ENCODE measurements at regions not wholly inside any gene's neighbourhood (a gene's known extent, or its start where the extent isn't known, plus 50 kb on each side); places are given as distances from the start of the nearest gene placed in this dataset.

DNA sequence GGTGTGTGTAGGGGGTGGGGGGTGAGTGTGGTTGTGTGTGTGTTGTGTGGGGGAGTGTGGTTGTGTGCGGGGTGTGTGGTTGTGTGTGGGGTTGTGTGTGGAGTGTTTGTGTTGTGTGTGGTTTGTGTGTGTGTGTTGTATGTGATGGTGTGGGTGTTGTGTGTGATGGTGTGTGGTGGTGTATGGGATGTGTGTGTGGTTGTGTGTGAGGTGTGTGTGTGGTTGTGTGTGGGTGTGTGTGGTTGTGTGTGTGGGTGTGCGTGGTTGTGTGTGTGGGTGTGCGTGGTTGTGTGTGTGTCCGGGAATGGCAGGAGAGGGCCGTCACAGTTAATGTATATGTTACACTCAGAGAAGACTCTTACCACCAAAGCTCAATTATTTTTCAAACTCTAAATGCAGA lies 79.8 kb downstream of the TBXT start:
- H3K27me3 ChIP-seq (ENCODE audit: insufficient read depth, low read depth, low read length), result no peaks in the 10 kb centered on the region
- no peaks in the 10 kb centered on the region for H4K20me1 ChIP-seq (ENCODE audit: insufficient read depth)
- H2AFZ ChIP-seq (ENCODE audit: low read depth, low read length), result no peak overlapping the region
- no peaks in the 10 kb centered on the region for H3F3A ChIP-seq (ENCODE audit: insufficient read depth, low read length, poor library complexity, severe bottlenecking)
- no peaks in the 10 kb centered on the region for H3K36me3 ChIP-seq (ENCODE audit: insufficient read depth, low read length)
- no peaks in the 10 kb centered on the region for H3K9me3 ChIP-seq (ENCODE audit: low read length)
- no peaks in the 10 kb centered on the region for H3K79me2 ChIP-seq (replicated peaks; ENCODE audit: insufficient read depth, low read length)
- H3K9ac ChIP-seq (ENCODE audit: low read length), result no peak overlapping the region
- H3K27ac ChIP-seq (ENCODE audit: low read length), result no peak overlapping the region
- H3K4me2 ChIP-seq (ENCODE audit: low read length), result no peak overlapping the region
- H3K4me3 ChIP-seq (ENCODE audit: low read length), result no peak overlapping the region
- H3K9me2 ChIP-seq (ENCODE audit: insufficient read depth, low read length), result no peaks in the 10 kb centered on the region
- TF ChIP-seq TAF1 (IDR thresholded peaks at IDR 0.05; ENCODE audit: low read depth) (no peak), EZH2 (IDR thresholded peaks at IDR 0.05; ENCODE audit: borderline replicate concordance, insufficient read depth, low read length, poor library complexity, severe bottlenecking) (no peak)
- TF ChIP-seq, protein P1, sequence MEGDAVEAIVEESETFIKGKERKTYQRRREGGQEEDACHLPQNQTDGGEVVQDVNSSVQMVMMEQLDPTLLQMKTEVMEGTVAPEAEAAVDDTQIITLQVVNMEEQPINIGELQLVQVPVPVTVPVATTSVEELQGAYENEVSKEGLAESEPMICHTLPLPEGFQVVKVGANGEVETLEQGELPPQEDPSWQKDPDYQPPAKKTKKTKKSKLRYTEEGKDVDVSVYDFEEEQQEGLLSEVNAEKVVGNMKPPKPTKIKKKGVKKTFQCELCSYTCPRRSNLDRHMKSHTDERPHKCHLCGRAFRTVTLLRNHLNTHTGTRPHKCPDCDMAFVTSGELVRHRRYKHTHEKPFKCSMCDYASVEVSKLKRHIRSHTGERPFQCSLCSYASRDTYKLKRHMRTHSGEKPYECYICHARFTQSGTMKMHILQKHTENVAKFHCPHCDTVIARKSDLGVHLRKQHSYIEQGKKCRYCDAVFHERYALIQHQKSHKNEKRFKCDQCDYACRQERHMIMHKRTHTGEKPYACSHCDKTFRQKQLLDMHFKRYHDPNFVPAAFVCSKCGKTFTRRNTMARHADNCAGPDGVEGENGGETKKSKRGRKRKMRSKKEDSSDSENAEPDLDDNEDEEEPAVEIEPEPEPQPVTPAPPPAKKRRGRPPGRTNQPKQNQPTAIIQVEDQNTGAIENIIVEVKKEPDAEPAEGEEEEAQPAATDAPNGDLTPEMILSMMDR (IDR thresholded peaks at IDR 0.05; ENCODE audit: poor library complexity, severe bottlenecking), result no peak
- TF ChIP-seq, protein P2, sequence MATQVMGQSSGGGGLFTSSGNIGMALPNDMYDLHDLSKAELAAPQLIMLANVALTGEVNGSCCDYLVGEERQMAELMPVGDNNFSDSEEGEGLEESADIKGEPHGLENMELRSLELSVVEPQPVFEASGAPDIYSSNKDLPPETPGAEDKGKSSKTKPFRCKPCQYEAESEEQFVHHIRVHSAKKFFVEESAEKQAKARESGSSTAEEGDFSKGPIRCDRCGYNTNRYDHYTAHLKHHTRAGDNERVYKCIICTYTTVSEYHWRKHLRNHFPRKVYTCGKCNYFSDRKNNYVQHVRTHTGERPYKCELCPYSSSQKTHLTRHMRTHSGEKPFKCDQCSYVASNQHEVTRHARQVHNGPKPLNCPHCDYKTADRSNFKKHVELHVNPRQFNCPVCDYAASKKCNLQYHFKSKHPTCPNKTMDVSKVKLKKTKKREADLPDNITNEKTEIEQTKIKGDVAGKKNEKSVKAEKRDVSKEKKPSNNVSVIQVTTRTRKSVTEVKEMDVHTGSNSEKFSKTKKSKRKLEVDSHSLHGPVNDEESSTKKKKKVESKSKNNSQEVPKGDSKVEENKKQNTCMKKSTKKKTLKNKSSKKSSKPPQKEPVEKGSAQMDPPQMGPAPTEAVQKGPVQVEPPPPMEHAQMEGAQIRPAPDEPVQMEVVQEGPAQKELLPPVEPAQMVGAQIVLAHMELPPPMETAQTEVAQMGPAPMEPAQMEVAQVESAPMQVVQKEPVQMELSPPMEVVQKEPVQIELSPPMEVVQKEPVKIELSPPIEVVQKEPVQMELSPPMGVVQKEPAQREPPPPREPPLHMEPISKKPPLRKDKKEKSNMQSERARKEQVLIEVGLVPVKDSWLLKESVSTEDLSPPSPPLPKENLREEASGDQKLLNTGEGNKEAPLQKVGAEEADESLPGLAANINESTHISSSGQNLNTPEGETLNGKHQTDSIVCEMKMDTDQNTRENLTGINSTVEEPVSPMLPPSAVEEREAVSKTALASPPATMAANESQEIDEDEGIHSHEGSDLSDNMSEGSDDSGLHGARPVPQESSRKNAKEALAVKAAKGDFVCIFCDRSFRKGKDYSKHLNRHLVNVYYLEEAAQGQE (IDR thresholded peaks at IDR 0.05; ENCODE audit: borderline replicate concordance), result no peak

DNA sequence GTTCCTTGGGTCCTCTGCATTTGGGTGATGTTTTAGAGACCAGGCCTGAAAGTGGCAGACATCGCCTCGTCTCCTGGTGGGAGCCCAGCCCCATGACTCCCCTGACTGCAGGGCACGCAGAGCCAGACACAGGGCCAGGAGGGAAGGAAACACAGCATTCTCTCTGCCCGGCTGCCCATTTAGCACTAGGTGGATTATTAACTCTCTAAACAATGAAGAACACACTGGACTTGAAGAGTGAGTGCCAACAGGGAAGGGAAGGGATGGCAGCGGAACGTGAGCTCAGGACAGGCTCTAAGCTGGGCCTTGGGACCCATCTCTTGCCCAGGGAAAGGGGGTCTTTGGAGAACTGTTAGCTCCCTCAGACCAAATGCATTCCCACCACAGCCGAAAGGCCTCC lies 80.4 kb downstream of the TBXT start:
- Histone ChIP-seq H3K36me3 (ENCODE audit: insufficient read depth, low read length) (no peaks in the 10 kb centered on the region), H4K20me1 (ENCODE audit: insufficient read depth) (no peaks in the 10 kb centered on the region), H3K4me2 (ENCODE audit: low read length) (no peak overlapping the region), H3K9me2 (ENCODE audit: insufficient read depth, low read length) (no peaks in the 10 kb centered on the region), H3K27me3 (ENCODE audit: insufficient read depth, low read depth, low read length) (no peaks in the 10 kb centered on the region), H3K9me3 (ENCODE audit: low read length) (no peaks in the 10 kb centered on the region), H3K4me3 (ENCODE audit: low read length) (no peak overlapping the region), H3F3A (ENCODE audit: insufficient read depth, low read length, poor library complexity, severe bottlenecking) (no peaks in the 10 kb centered on the region), H3K9ac (ENCODE audit: low read length) (no peak overlapping the region), H2AFZ (ENCODE audit: low read depth, low read length) (no peak overlapping the region), H3K79me2 (replicated peaks; ENCODE audit: insufficient read depth, low read length) (no peaks in the 10 kb centered on the region), H3K27ac (ENCODE audit: low read length) (no peak overlapping the region)
- TF ChIP-seq RAD21 (conservative IDR thresholded peaks at IDR 0.05) (no peak), EZH2 (IDR thresholded peaks at IDR 0.05; ENCODE audit: borderline replicate concordance, insufficient read depth, low read length, poor library complexity, severe bottlenecking) (no peak), EP300 (conservative IDR thresholded peaks at IDR 0.05; ENCODE audit: poor library complexity, severe bottlenecking) (no peak), SMC3 (conservative IDR thresholded peaks at IDR 0.05; ENCODE audit: poor library complexity) (no peak), MXI1 (conservative IDR thresholded peaks at IDR 0.05; ENCODE audit: poor library complexity, severe bottlenecking) (no peak)
- TF ChIP-seq, protein P1 (IDR thresholded peaks at IDR 0.05; ENCODE audit: poor library complexity, severe bottlenecking), result no peak

Measured in neural cell (in vitro differentiated cells).